22Rv1 (cell line): ENCODE measurements at regions not wholly inside any gene's neighbourhood (a gene's known extent, or its start where the extent isn't known, plus 50 kb on each side); places are given as distances from the start of the nearest gene placed in this dataset.

Source experiments
- ZFX ChIP-seq: fragments of 450-650 bp; IDR thresholded peaks from 2 replicates; pipeline ENCODE4 v1.6.1; 2017; ENCODE audit warnings: antibody characterized with exemption, borderline replicate concordance
- TF ChIP-seq, protein P1 (sequence below): fragments of 450-650 bp; IDR thresholded peaks from 2 replicates; pipeline ENCODE4 v1.5.1; 2017; ENCODE audit warnings: mild to moderate bottlenecking

DNA sequence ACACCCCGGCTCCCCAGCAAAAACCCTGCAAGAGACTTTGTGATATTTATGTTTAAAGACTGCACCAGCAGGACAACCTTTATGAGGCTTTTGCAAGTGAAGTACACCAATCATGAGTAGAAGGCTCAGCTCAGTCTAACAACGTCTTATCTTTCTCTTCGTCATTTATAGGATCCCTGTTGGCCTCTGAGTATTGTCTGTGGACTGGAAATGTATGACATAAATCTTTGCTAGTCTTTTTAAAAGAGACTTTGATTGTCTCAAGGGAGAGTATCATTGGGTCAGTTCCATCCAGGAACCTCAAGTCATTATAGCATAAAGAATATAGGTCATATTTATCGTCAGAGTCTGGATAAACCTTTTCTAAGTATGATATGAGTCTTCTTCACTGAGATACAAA lies 505.0 kb upstream of the SOX9 start:
- TF ChIP-seq, protein P1, sequence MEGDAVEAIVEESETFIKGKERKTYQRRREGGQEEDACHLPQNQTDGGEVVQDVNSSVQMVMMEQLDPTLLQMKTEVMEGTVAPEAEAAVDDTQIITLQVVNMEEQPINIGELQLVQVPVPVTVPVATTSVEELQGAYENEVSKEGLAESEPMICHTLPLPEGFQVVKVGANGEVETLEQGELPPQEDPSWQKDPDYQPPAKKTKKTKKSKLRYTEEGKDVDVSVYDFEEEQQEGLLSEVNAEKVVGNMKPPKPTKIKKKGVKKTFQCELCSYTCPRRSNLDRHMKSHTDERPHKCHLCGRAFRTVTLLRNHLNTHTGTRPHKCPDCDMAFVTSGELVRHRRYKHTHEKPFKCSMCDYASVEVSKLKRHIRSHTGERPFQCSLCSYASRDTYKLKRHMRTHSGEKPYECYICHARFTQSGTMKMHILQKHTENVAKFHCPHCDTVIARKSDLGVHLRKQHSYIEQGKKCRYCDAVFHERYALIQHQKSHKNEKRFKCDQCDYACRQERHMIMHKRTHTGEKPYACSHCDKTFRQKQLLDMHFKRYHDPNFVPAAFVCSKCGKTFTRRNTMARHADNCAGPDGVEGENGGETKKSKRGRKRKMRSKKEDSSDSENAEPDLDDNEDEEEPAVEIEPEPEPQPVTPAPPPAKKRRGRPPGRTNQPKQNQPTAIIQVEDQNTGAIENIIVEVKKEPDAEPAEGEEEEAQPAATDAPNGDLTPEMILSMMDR = no peak
- TF ChIP-seq ZFX = no peak
